T-helper 17 cell (primary cell): ENCODE measurements at regions not wholly inside any gene's neighbourhood (a gene's known extent, or its start where the extent isn't known, plus 50 kb on each side); places are given as distances from the start of the nearest gene placed in this dataset.

ENCODE experiments used
- ATAC-seq: fragments of 150-1000 bp; cut with Tn5 transposase; 2 replicates; pipeline ENCODE4 v1.10.0; 2021; ENCODE audit warnings: mild to moderate bottlenecking, moderate library complexity
- DNase-seq, 3 donors: peaks; one replicate each; pipeline versions ENCODE4 v3.0.0 to v3.0.0-alpha.2; 2020 to 2021
- H3K9me3 ChIP-seq: one replicate; pipeline ENCODE4 v1.7.0; 2013; ENCODE audit warnings: low read length, mild to moderate bottlenecking; ENCODE audit not compliant: control insufficient read depth, poor library complexity, severe bottlenecking
- H3K27ac Mint-ChIP-seq: one replicate; pipeline ENCODE4 v1.8.0; 2022; ENCODE audit warnings: mild to moderate bottlenecking, moderate library complexity, mixed read lengths
- H3K27me3 Mint-ChIP-seq: one replicate; pipeline ENCODE4 v1.8.0; 2022; ENCODE audit warnings: mixed read lengths
- H3K36me3 Mint-ChIP-seq: one replicate; pipeline ENCODE4 v1.8.0; 2022; ENCODE audit warnings: low read depth, mixed read lengths
- H3K4me1 Mint-ChIP-seq: one replicate; pipeline ENCODE4 v1.8.0; 2022; ENCODE audit warnings: mild to moderate bottlenecking, mixed read lengths
- H3K4me3 Mint-ChIP-seq: one replicate; pipeline ENCODE4 v1.8.0; 2022; ENCODE audit warnings: mild to moderate bottlenecking, moderate library complexity, mixed read lengths

DNA sequence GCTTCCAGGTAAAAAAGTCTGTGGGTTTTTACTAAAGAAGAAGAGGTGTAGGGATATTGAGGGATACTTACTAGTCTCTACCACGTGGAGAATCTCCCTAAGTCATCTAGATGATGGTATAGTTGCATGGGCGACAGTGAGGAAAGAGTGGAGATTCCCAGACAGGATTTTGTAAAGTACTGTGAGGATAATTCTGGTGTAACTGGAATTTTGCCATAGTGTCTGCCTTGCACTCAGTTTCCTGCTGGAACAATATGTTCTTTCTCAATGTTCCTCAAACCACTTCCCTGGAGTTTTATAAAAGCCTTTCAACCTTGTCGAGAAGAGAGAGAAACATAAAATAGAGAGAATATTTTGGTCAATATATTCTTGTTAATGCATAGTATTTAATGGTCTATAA is 95.1 kb upstream of the WLS start:
- ATAC-seq, result no peak
- Mint-ChIP-seq H3K4me3 (no peak overlapping the region), H3K27me3 (no peaks in the 10 kb centered on the region), H3K4me1 (peaks cover 1% of the 10 kb centered on the region), H3K36me3 (no peaks in the 10 kb centered on the region), H3K27ac (no peak overlapping the region)
- H3K9me3 ChIP-seq, result no peaks in the 10 kb centered on the region
- no peak for DNase-seq

DNA sequence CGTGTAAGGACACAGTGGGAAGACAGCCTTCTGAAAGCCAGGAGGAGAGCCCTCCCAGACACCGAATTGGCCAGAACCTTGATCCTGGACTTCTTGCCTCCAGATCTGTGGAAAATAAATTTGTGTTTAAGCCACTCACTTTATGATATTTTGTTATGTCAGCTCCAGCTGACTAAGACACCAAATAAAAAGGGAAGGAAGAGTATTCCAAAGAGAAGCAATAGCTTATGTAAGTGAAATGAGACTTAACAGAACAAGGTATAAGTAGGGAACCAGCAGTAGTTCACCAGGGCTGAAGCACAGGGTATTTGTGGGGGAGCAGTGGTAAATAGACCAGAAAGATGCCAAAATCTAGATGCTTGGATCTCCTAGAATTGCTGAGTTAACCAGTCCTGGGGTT is 94.2 kb upstream of the WLS start:
- no peaks in the 10 kb centered on the region for H3K36me3 Mint-ChIP-seq
- H3K27ac Mint-ChIP-seq, result no peak overlapping the region
- no peaks in the 10 kb centered on the region for H3K9me3 ChIP-seq
- H3K4me3 Mint-ChIP-seq, result no peak overlapping the region
- H3K27me3 Mint-ChIP-seq, result no peaks in the 10 kb centered on the region
- ATAC-seq, result no peak
- DNase-seq, result no peak
- H3K4me1 Mint-ChIP-seq, result peaks cover 2% of the 10 kb centered on the region

GRCh38 chr1:68324316-68324715 is 92.0 kb upstream of the WLS start:
- Mint-ChIP-seq H3K27ac (no peak overlapping the region), H3K27me3 (peaks cover 7% of the 10 kb centered on the region), H3K36me3 (no peaks in the 10 kb centered on the region), H3K4me1 (peaks cover 2% of the 10 kb centered on the region), H3K4me3 (no peak overlapping the region)
- DNase-seq, result no peak
- H3K9me3 ChIP-seq, result no peaks in the 10 kb centered on the region
- no peak for ATAC-seq

DNA sequence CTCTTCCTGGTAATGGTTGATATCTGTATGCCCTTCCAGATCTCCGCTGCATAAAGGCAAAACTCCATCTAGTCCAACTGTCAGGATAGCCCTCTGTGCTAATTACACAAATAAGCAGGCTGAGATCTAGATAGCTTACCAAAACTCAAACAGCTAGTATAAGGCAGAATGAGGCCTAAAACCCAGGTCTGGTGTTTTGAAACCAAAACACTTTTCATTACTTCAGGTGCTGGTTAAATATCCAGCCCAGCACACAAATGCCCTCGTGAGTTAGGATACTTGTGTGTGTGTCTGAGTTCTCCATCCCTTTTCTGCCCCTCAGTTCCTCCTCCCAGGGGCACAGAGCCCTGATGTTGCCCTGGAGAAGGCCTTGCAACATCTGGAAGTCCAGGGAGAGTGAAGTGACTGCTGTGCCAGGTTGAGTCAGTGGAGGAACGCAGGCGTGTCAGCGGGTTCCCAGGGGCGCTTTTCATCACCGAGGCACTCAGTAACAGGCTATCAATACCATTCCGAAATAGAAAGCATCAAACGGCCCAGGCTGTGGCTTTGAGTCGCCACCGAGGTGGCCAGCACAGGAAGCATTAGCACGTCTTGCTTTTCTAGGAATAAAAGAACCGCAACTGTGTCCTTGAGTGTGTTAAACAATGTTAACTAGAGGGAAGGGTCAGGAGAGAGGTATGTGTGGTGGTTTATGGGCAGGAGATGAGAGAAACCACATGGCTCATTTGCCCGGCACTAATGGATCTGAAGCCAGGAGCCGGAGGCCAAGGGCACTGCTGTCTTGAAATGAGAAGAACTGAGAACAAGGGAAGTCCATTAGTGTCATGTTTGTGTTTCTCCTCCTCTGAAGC is 90.7 kb upstream of the WLS start:
- Mint-ChIP-seq H3K4me1 (peaks cover 2% of the 10 kb centered on the region), H3K4me3 (no peak overlapping the region), H3K27ac (no peak overlapping the region), H3K27me3 (peaks cover 7% of the 10 kb centered on the region), H3K36me3 (no peaks in the 10 kb centered on the region)
- no peak for DNase-seq
- H3K9me3 ChIP-seq, result no peaks in the 10 kb centered on the region
- no peak for ATAC-seq

DNA sequence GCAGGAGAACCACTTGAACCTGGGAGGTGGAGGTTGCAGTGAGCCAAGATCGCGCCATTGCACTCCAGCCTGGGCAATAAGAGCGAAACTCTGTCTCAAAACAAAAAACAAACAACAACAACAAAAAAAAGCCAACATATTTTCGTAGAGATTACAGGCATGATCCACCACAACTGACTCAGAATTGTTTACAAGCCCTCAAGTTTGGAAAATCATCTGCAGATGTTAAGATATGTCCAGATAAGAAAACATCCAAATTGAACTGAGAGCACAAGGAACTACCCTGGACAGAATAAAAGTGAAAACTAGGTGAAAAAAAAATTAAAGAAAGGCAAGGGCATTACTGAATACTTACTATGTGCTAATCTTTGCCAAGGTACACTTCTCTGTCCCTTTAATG is 89.8 kb upstream of the WLS start:
- Mint-ChIP-seq H3K4me1 (peaks cover 2% of the 10 kb centered on the region), H3K27me3 (peaks cover 7% of the 10 kb centered on the region), H3K36me3 (no peaks in the 10 kb centered on the region), H3K27ac (no peak overlapping the region), H3K4me3 (no peak overlapping the region)
- no peak for ATAC-seq
- no peaks in the 10 kb centered on the region for H3K9me3 ChIP-seq
- no peak for DNase-seq

- H3K4me3 Mint-ChIP-seq, result no peak overlapping the region
- no peaks in the 10 kb centered on the region for H3K36me3 Mint-ChIP-seq
- no peak overlapping the region for H3K27ac Mint-ChIP-seq
- ATAC-seq (no peak), DNase-seq (no peak)
- no peaks in the 10 kb centered on the region for H3K9me3 ChIP-seq
- H3K27me3 Mint-ChIP-seq, result peaks cover 7% of the 10 kb centered on the region
- peaks cover 2% of the 10 kb centered on the region for H3K4me1 Mint-ChIP-seq
Measured at GRCh38 chr1:68321084-68321685, 88.9 kb upstream of the WLS start.

DNA sequence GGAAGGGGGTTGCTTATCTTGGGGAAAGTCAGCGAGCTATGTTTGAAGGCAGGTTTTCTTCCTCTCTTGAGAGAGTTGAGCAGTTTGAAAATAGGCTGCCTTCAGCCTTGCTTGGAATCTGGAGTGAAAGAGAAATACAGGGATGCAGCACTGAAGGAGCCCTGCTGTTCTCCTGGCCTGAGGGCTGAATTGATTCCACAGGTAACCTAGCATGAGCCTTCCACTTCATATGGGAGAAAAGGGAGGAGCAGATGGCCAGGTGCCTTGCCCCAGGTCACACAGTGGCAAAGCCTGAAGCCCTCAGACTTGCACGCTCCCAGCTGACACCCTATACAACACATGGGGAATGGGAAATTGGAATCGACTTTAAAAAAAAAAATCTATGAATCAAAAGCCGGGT is 88.0 kb upstream of the WLS start:
- no peak overlapping the region for H3K27ac Mint-ChIP-seq
- H3K4me1 Mint-ChIP-seq, result peaks cover 2% of the 10 kb centered on the region
- no peak for ATAC-seq
- H3K27me3 Mint-ChIP-seq, result peaks cover 7% of the 10 kb centered on the region
- H3K4me3 Mint-ChIP-seq, result no peak overlapping the region
- no peaks in the 10 kb centered on the region for H3K9me3 ChIP-seq
- no peaks in the 10 kb centered on the region for H3K36me3 Mint-ChIP-seq
- DNase-seq, result no peak

DNA sequence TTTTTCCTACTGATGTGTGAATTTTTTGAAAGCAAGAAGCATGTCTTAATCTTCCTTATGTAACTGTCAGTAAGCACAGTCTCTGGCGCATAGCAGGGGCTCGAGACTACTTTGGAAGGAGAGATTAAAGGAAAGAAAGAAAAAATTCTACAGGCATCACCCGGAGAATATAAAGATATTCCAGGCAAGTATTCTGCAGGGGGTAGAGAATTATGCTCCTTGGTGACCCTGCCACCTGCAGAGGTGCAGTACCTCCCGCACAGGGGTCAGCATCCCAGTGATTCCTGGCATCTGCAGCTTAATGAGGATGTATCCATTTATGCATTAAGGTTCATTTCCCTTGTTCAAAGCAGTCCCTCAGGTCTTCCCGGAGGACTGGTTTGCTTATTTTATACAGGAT is 87.6 kb upstream of the WLS start:
- H3K9me3 ChIP-seq, result no peaks in the 10 kb centered on the region
- H3K27ac Mint-ChIP-seq, result no peak overlapping the region
- DNase-seq, result no peak
- ATAC-seq, result no peak
- peaks cover 7% of the 10 kb centered on the region for H3K27me3 Mint-ChIP-seq
- H3K36me3 Mint-ChIP-seq, result no peaks in the 10 kb centered on the region
- H3K4me1 Mint-ChIP-seq, result peaks cover 2% of the 10 kb centered on the region
- H3K4me3 Mint-ChIP-seq, result no peak overlapping the region

DNA sequence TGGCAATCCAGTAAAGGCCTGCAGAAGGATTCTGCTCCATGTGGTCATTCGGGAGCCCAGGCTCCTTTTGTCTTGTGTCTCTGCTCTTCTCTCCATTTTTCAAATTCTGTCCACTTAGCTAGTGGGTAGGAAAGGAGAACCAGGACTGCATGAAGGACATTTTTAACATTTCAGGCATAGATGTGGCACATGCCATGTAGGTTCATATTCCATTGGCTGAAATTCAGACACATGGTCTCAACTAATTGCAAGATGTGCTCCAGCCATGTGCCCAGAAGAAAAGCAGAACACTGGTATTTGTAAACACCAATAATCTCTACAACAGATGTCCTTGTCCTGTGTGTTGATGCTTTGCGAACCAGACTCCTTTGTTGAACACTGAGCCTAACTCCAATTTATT is 85.2 kb upstream of the WLS start:
- peaks cover 12% of the 10 kb centered on the region for H3K27me3 Mint-ChIP-seq
- H3K9me3 ChIP-seq, result no peaks in the 10 kb centered on the region
- no peak for DNase-seq
- no peak for ATAC-seq
- H3K27ac Mint-ChIP-seq, result no peak overlapping the region
- H3K36me3 Mint-ChIP-seq, result no peaks in the 10 kb centered on the region
- H3K4me3 Mint-ChIP-seq, result no peak overlapping the region
- H3K4me1 Mint-ChIP-seq, result peaks cover 2% of the 10 kb centered on the region

GRCh38 chr1:68314151-68314780 is 81.9 kb upstream of the WLS start:
- ATAC-seq (no peak), DNase-seq (no peak)
- peaks cover 5% of the 10 kb centered on the region for H3K27me3 Mint-ChIP-seq
- no peak overlapping the region for H3K27ac Mint-ChIP-seq
- H3K4me3 Mint-ChIP-seq, result no peak overlapping the region
- H3K4me1 Mint-ChIP-seq, result no peaks in the 10 kb centered on the region
- H3K9me3 ChIP-seq, result no peaks in the 10 kb centered on the region
- no peaks in the 10 kb centered on the region for H3K36me3 Mint-ChIP-seq

DNA sequence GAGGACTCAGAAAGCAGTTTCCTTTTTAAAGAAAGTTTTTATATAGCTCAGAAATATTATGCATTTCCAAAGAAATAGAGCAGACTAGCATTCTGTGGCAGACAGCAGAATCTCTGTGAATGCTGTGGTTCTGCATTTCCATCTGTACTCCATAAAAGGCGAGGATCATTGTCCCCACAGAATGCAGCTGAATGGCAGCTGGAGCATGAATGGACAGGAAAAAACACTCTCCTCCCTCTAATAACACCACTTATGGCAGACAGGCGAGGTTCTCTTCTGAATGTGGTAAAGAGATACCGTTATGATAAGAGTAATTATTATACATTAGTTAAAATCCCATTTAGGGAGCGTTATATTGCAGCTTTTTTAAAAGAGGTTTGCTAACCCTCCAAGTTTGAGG is 81.4 kb upstream of the WLS start:
- H3K36me3 Mint-ChIP-seq, result no peaks in the 10 kb centered on the region
- H3K27ac Mint-ChIP-seq, result no peak overlapping the region
- DNase-seq, result no peak
- no peaks in the 10 kb centered on the region for H3K9me3 ChIP-seq
- ATAC-seq, result no peak
- H3K27me3 Mint-ChIP-seq, result peaks cover 5% of the 10 kb centered on the region
- H3K4me1 Mint-ChIP-seq, result no peaks in the 10 kb centered on the region
- no peak overlapping the region for H3K4me3 Mint-ChIP-seq

- H3K36me3 Mint-ChIP-seq, result no peaks in the 10 kb centered on the region
Measured at GRCh38 chr1:68308034-68308433, 75.7 kb upstream of the WLS start.

GRCh38 chr1:68307378-68307787 is 75.1 kb upstream of the WLS start:
- no peaks in the 10 kb centered on the region for H3K27me3 Mint-ChIP-seq
- ATAC-seq (no peak), DNase-seq (no peak)
- no peaks in the 10 kb centered on the region for H3K36me3 Mint-ChIP-seq
- no peaks in the 10 kb centered on the region for H3K9me3 ChIP-seq
- H3K4me3 Mint-ChIP-seq, result no peak overlapping the region
- no peak overlapping the region for H3K27ac Mint-ChIP-seq
- no peaks in the 10 kb centered on the region for H3K4me1 Mint-ChIP-seq

More at GRCh38 chr1:68308034-68308433, 75.7 kb upstream of the WLS start:
- ATAC-seq, result no peak
- Mint-ChIP-seq H3K4me1 (no peaks in the 10 kb centered on the region), H3K27me3 (no peaks in the 10 kb centered on the region), H3K4me3 (no peak overlapping the region), H3K27ac (no peak overlapping the region)
- H3K9me3 ChIP-seq, result no peaks in the 10 kb centered on the region
- no peak for DNase-seq
